Activated T-cell treated with anti-CD3 and anti-CD28 coated beads for 4 hours (primary cell): ENCODE measurements at regions not wholly inside any gene's neighbourhood (a gene's known extent, or its start where the extent isn't known, plus 50 kb on each side); places are given as distances from the start of the nearest gene placed in this dataset.

Experiments
- DNase-seq: peaks from one replicate; pipeline ENCODE4 v3.0.0-alpha.2; 2020

GRCh38 chrX:22325096-22325495 lies 52.4 kb downstream of the CBLL2 start:
- DNase-seq, result no peak

GRCh38 chrX:22329783-22330182 lies 57.1 kb downstream of the CBLL2 start:
- DNase-seq, result no peak

- DNase-seq, result no peak
Measured at GRCh38 chrX:22338740-22339139, 66.0 kb downstream of the CBLL2 start.

GRCh38 chrX:22339459-22339858 lies 66.7 kb downstream of the CBLL2 start:
- DNase-seq, result no peak

- no peak for DNase-seq
Measured at GRCh38 chrX:22340022-22340616, 67.4 kb downstream of the CBLL2 start.

GRCh38 chrX:22343192-22343591 lies 70.5 kb downstream of the CBLL2 start:
- DNase-seq, result no peak

GRCh38 chrX:22345884-22346283 lies 73.2 kb downstream of the CBLL2 start:
- DNase-seq, result no peak

- DNase-seq, result no peak
Measured at GRCh38 chrX:22347491-22347890, 74.8 kb downstream of the CBLL2 start.

GRCh38 chrX:22349116-22349515 lies 76.4 kb downstream of the CBLL2 start:
- DNase-seq, result no peak

- no peak for DNase-seq
Measured at GRCh38 chrX:22351076-22351475, 78.4 kb downstream of the CBLL2 start.

GRCh38 chrX:22351966-22352365 lies 79.3 kb downstream of the CBLL2 start:
- no peak for DNase-seq

GRCh38 chrX:22357621-22358020 lies 84.9 kb downstream of the CBLL2 start:
- no peak for DNase-seq

GRCh38 chrX:22360129-22360528 lies 87.4 kb downstream of the CBLL2 start:
- no peak for DNase-seq

- DNase-seq, result no peak
Measured at GRCh38 chrX:22365460-22365859, 92.7 kb downstream of the CBLL2 start.

GRCh38 chrX:22366166-22366702 lies 93.5 kb downstream of the CBLL2 start:
- DNase-seq, result no peak

GRCh38 chrX:22366906-22367305 lies 94.2 kb downstream of the CBLL2 start:
- DNase-seq, result no peak

GRCh38 chrX:22373094-22373493 lies 100.4 kb downstream of the CBLL2 start:
- DNase-seq, result no peak

- no peak for DNase-seq
Measured at GRCh38 chrX:22373766-22374165, 101.1 kb downstream of the CBLL2 start.

GRCh38 chrX:22376369-22376768 lies 103.7 kb downstream of the CBLL2 start:
- DNase-seq, result no peak

GRCh38 chrX:22378296-22378695 lies 105.6 kb downstream of the CBLL2 start:
- no peak for DNase-seq

- DNase-seq, result no peak
Measured at GRCh38 chrX:22383988-22384387, 111.3 kb downstream of the CBLL2 start.

GRCh38 chrX:22389556-22390179 lies 117.0 kb downstream of the CBLL2 start:
- DNase-seq, result no peak

- DNase-seq, result no peak
Measured at GRCh38 chrX:22392133-22392948, 119.6 kb downstream of the CBLL2 start.

- DNase-seq, result no peak
Measured at GRCh38 chrX:22395372-22395771, 122.7 kb downstream of the CBLL2 start.
